SW 1271 (cell line): ENCODE measurements at regions not wholly inside any gene's neighbourhood (a gene's known extent, or its start where the extent isn't known, plus 50 kb on each side); places are given as distances from the start of the nearest gene placed in this dataset.

ENCODE experiments used
- DNase-seq, 2 experiments: peaks; one replicate each; lab custom pipeline; 2025; lab: John Stamatoyannopoulos, UW

DNA sequence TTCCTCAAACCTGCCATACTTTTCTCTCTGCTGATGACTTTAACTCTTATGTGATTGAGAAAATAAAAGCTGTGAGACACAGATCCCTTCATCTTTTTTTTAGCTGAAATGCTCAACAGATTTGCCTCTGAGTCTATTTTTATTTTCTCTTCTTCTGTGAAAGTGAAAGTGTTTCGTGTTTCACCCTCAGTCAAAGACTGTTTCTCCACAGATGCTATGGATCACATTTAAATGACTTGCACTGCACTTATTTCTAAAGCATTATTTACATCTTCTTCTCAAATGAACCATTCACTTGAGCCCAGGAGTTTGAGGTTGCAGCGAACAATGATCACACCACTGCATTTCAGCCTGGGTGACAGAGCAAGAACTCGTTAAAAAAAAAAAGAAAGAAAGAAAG is 890.1 kb upstream of the PCDH20 start:
- DNase-seq: no peak

GRCh38 chr13:62302341-62302740 is 886.7 kb upstream of the PCDH20 start:
- no peak for DNase-seq

DNA sequence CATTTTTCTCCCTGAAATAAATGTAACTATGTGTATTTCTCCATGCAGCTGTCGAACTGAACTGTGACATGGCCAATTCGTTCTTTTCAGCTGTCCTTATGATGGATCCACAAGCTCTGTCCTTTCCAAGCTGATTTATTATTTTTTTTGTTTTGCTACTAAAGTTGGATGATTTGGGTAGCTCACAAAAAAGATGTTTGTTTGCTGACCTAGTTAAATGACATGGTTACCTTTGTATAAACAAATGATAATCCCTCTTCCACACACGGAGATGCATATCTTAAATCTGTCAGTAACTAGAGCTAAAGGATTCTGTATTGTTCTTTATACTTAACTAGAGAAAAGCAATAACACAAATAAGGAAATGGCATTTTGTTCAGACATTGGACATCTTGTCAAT is 884.3 kb upstream of the PCDH20 start:
- DNase-seq: no peak

- no peak for DNase-seq
Measured at GRCh38 chr13:62296812-62297211, 881.2 kb upstream of the PCDH20 start.

DNA sequence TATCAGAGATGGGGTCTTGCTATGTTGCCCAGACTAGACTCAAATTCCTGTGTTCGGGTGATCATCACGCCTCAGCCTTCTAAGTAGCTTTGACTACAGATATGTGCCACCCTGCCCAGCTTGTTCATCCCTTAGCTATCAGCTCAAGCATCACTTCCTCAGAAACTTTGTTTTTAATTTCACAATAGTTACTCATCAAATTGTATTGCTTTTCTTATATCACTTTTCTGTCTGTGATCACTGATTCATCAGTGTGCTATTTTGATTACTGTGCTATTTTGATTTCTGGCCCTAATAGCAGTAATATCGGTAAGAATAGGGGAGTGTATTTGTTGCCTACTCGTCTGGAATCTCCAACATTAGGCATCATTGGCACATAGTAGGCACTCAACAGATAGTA is 878.6 kb upstream of the PCDH20 start:
- DNase-seq: no peak

GRCh38 chr13:62292714-62293480 is 877.2 kb upstream of the PCDH20 start:
- no peak for DNase-seq

GRCh38 chr13:62290542-62290941 is 874.9 kb upstream of the PCDH20 start:
- DNase-seq: no peak

- DNase-seq: no peak
Measured at GRCh38 chr13:62287764-62288163, 872.1 kb upstream of the PCDH20 start.

GRCh38 chr13:62280590-62280989 is 864.9 kb upstream of the PCDH20 start:
- DNase-seq: no peak

DNA sequence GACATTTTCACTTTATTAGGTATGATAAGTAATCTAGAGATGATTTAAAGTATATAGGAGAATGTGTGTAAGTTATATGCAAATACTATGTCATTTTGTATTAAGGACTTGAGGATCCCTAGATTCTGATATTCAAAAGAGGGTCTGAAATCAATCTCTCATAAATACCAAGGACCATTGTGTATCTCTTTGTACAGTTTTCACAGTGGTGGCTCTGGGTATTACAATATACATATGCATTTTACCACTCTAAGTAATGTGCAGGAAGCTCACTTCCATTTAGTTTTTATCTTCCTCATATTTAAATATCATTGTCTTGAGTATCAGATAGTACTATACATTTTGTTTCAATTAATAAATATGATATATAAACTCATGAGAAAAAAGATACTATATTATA is 862.6 kb upstream of the PCDH20 start:
- DNase-seq: no peak

- DNase-seq: no peak
Measured at GRCh38 chr13:62251734-62252133, 836.1 kb upstream of the PCDH20 start.

- DNase-seq: no peak
Measured at GRCh38 chr13:62250501-62251201, 835.0 kb upstream of the PCDH20 start.

DNA sequence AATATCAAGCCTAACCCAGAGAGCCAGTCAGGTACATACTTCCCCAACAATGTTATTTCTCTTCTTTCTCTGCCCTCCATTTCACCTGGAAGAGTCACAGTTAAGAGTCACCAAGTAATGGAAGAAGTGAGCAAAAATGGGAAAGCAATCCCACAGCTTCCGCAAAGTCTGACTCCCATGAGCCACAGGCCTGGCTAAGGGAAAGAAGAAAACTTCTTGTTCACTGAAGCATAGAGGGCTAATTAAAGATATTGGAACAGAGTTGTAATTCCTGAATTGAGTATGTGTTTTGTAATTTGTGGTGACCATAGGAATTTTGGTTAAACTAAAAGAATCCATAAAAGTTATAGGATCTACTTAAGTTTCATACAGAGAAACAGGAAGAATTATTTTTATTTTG is 830.9 kb upstream of the PCDH20 start:
- DNase-seq: no peak

GRCh38 chr13:62243106-62243505 is 827.5 kb upstream of the PCDH20 start:
- DNase-seq: no peak

- DNase-seq: no peak
Measured at GRCh38 chr13:62234780-62235440, 819.3 kb upstream of the PCDH20 start.

DNA sequence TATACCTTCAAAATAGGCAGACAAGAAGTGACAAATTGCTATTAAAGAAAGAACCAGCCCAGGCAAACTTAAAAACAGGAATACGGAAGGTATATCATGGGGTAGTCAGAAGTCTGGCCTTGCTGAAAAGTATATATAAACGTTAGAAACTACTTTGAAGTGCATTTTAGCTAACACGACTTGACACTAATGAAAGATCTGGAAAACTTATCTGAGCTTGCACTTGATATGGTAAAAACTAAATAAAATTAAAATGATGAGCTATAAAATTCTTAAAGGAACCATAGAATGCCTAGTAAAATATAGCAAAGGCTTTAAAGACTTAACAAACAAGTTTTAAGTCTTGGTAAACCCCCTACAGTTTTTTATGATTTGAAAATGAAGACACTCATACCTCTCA is 795.3 kb upstream of the PCDH20 start:
- DNase-seq: no peak

GRCh38 chr13:62209529-62209928 is 793.9 kb upstream of the PCDH20 start:
- no peak for DNase-seq

GRCh38 chr13:62207388-62207787 is 791.7 kb upstream of the PCDH20 start:
- DNase-seq: no peak

DNA sequence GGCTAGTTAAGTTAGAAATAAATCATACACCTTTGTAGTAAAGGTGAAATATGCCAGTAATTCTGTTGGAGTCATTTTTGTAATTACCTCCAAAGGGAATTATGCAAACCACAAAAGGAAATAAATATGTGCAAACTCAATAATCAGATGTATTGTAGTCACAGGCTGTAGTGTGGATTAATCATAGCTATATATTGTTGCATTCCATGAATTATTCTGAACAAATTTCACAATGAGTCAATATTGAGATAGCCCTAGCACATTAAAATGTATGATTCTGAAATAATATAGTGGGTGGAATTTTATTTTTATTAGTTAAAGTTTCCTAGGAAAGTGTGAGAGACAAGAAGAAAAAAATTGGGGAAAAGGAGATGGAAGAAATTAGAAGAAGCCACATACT is 790.5 kb upstream of the PCDH20 start:
- no peak for DNase-seq

DNA sequence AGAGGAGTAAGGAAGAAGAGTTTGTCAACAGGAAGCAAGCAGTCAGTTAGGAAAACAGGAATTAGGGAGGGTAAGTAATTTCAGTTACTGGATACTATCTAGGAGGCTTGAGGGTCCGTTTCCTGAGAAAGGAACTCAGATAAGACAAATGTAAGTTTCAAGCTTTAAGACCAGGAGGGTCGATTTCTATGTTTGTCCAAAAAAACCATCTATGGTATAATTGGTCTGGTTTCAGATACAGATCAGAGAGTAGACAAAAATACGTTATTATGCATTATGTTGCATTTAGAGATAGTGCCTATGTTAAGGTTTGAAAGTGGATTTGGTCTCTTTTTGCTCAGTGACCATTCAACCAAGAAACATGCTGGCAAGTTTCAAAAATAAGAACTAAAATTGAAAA is 789.6 kb upstream of the PCDH20 start:
- no peak for DNase-seq

- DNase-seq: no peak
Measured at GRCh38 chr13:62194371-62194770, 778.7 kb upstream of the PCDH20 start.

GRCh38 chr13:62193919-62194318 is 778.3 kb upstream of the PCDH20 start:
- no peak for DNase-seq

DNA sequence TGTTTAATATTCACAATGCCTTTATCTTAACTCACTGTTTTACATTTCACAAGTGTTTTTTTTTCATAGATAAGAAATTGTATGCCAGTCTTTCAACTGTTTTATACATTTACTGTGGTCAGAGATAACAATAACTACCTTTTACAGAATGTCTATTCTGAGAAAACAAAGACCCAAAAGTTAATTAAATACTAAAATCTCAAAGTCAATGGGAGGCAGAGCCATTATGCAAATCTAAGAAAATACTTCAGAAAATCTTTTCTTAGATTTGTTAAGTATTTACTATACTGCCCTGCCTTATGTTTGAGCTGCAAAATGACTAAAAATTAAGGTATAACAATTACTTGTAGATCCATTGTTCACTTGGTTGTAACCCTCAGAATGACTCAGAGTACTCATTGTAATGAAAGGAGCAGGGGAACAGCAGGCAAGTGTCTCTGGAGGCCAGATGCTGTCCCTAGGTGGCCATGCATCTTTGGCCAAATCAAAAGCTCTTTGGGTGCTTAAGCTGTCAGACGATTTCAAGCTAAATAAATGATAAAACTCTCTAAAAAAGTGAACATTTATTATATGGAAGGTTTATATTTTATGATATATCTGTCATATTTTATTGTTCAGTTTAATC is 770.1 kb upstream of the PCDH20 start:
- no peak for DNase-seq
